Body of pancreas (tissue), 4 donors: ENCODE measurements at regions not wholly inside any gene's neighbourhood (a gene's known extent, or its start where the extent isn't known, plus 50 kb on each side); places are given as distances from the start of the nearest gene placed in this dataset.
"Not testable (repeated sequence)": the region's sequence is repeated elsewhere in the genome, so short reads cannot be mapped to it uniquely, and the experiment has no call there.

ENCODE experiments used
- POLR2A ChIP-seq, 3 donors: fragments of 450-650 bp; IDR thresholded peaks; one replicate each; pipeline ENCODE4 v1.6.1; 2016; ENCODE audit warnings: antibody characterized with exemption in 3 of 3, mild to moderate bottlenecking in 2 of 3
- TF ChIP-seq, protein P1 (sequence below), 7 experiments: fragments of 450-650 bp in 4 of 7; fragments of 200-600 bp in 3 of 7; sonication (generic) in 3 of 7; IDR thresholded peaks; one replicate each; pipeline ENCODE4 v1.5.1; 2016 to 2019; ENCODE audit warnings: antibody characterized with exemption in 7 of 7

DNA sequence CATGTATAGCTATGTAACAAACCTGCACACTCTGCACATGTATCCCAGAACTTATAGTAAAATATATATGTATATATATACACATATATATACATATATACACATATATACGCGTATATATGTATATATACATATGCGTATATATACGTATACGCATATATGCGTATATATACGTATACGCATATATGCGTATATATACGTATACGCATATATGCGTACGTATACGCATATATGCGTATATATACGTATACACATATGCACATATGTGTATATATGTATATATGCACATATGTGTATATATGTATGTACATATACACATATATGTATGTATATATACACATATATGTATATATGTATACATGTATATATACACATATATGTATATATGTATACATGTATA, 57.1 kb upstream of the VSIG4 start:
- not testable (repeated sequence) for TF ChIP-seq POLR2A (IDR thresholded peaks at IDR 0.05)
- TF ChIP-seq, protein P1, sequence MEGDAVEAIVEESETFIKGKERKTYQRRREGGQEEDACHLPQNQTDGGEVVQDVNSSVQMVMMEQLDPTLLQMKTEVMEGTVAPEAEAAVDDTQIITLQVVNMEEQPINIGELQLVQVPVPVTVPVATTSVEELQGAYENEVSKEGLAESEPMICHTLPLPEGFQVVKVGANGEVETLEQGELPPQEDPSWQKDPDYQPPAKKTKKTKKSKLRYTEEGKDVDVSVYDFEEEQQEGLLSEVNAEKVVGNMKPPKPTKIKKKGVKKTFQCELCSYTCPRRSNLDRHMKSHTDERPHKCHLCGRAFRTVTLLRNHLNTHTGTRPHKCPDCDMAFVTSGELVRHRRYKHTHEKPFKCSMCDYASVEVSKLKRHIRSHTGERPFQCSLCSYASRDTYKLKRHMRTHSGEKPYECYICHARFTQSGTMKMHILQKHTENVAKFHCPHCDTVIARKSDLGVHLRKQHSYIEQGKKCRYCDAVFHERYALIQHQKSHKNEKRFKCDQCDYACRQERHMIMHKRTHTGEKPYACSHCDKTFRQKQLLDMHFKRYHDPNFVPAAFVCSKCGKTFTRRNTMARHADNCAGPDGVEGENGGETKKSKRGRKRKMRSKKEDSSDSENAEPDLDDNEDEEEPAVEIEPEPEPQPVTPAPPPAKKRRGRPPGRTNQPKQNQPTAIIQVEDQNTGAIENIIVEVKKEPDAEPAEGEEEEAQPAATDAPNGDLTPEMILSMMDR (IDR thresholded peaks at IDR 0.05), result not testable (repeated sequence)
